ENCODE measurements at regions not wholly inside any gene's neighbourhood (a gene's known extent, or its start where the extent isn't known, plus 50 kb on each side); places are given as distances from the start of the nearest gene placed in this dataset.

GRCh38 chr2:128646091-128646490 lies 327.4 kb upstream of the HS6ST1 start:
- TF ChIP-seq, protein P1, sequence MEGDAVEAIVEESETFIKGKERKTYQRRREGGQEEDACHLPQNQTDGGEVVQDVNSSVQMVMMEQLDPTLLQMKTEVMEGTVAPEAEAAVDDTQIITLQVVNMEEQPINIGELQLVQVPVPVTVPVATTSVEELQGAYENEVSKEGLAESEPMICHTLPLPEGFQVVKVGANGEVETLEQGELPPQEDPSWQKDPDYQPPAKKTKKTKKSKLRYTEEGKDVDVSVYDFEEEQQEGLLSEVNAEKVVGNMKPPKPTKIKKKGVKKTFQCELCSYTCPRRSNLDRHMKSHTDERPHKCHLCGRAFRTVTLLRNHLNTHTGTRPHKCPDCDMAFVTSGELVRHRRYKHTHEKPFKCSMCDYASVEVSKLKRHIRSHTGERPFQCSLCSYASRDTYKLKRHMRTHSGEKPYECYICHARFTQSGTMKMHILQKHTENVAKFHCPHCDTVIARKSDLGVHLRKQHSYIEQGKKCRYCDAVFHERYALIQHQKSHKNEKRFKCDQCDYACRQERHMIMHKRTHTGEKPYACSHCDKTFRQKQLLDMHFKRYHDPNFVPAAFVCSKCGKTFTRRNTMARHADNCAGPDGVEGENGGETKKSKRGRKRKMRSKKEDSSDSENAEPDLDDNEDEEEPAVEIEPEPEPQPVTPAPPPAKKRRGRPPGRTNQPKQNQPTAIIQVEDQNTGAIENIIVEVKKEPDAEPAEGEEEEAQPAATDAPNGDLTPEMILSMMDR (IDR thresholded peaks at IDR 0.05) = no peak
- TF ChIP-seq POLR2A (IDR thresholded peaks at IDR 0.05) = no peak

All from thyroid gland (tissue), 4 donors.